ENCODE measurements at regions not wholly inside any gene's neighbourhood (a gene's known extent, or its start where the extent isn't known, plus 50 kb on each side); places are given as distances from the start of the nearest gene placed in this dataset.

DNA sequence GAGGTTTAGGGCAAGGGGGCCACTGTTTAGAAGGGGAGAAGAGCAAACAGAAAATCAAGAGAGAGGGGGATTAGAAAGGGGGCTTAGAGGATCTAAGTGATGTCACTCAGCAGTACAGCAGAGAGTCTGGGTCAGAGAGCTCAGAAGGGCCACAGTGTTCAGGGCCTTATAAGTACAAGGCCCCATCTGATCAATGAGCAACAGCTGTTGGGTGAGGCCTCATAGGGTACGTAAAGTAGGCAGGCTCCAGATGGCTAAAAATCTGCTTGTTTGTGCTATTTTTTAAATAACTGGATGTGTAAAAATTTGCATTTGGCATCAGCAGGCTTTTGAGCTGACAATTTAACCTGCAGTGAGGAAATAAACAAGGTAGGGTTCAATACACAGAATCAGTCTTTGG lies 149.8 kb downstream of the SH3BGRL2 start:
- H3K9me3 Mint-ChIP-seq: no peaks in the 10 kb centered on the region
- DNase-seq: no peak
- H3K4me1 Mint-ChIP-seq: peaks cover 12% of the 10 kb centered on the region
- no peaks in the 10 kb centered on the region for H3K36me3 Mint-ChIP-seq (ENCODE audit: low read depth)
- ChIA-PET POLR2A (no interaction called here), CTCF (interaction anchor here (1.0 to 1.2 kb wide), 2 partner anchors 33 to 88 kb away, joined by 3 to 4 read pairs; no protein-coding TSS in a partner anchor)
- no peak overlapping the region for H3K4me3 Mint-ChIP-seq
- H3K27me3 Mint-ChIP-seq: peaks cover 11% of the 10 kb centered on the region
- H3K27ac Mint-ChIP-seq: no peak overlapping the region

DNA sequence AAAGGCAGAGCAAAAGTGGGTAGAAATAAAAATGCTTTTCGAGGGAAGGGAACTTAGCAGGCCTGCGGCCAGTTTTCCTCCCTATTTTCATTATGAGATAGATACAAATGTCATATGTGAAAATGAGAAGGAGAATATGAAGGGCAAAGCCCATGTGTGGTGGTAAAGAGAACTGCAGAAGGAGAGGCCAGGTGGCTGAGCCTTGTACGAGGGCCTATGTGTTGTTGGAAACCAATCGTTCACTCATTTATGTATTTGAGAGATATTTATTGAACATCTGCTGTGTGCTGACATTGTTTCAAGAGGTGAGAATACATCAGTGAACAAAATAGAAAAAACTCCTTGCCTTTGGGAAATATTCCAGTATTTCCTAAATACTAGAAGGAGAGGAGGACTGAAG lies 147.7 kb downstream of the SH3BGRL2 start:
- Mint-ChIP-seq H3K27ac (no peak overlapping the region), H3K4me1 (peaks cover 12% of the 10 kb centered on the region), H3K36me3 (ENCODE audit: low read depth) (no peaks in the 10 kb centered on the region), H3K27me3 (peaks cover 2% of the 10 kb centered on the region), H3K4me3 (no peak overlapping the region), H3K9me3 (no peaks in the 10 kb centered on the region)
- no peak for DNase-seq
- ChIA-PET POLR2A (no interaction called here), CTCF (interaction anchor here (0.6 to 6.7 kb wide), 11 partner anchors 8 to 316 kb away, joined by 3 to 54 read pairs (median 5); no protein-coding TSS in a partner anchor)

DNA sequence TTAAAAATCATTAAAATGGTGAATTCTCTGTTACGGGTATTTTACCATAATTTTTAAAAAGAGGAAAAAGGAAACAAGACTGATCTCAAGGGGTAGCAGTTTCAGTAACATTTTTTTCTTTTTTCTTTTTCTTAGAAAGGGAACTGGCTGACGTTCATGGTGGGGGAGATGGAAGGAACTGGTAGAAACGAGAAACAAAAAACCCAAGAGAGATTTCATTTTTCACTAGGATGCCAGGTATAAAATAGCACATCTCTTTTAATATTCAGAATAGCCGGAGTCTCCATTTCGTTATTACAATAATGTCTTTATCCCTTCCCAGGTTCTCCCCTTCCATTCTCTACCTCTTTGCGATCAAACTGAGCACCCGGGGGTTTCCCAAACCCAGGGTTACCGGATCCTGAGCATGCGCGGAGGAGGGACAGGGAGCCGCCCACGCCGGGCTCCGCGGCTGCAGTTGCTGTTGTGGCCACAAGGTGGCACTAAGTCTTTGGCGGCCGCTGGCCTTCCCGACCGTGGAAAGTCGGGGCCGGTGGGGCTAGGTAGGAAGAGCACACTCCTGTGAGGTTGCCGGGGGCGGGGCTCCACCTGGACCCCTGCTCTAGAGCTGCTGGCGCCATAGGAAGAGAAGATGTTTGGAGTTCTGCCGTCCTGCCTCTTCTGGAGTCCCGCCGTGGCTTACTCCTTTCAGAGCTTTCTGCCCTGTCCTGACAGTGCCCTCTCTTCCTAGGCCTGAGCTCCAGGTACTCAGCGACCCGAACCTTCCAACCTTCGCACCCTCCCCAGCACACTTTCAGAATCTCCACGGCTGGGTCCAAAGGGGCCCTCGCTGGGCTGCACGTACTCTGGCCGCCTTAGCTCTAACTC lies 146.8 kb downstream of the SH3BGRL2 start:
- Mint-ChIP-seq H3K4me3 (peak overlapping the region; percentile 63), H3K9me3 (no peaks in the 10 kb centered on the region), H3K36me3 (ENCODE audit: low read depth) (no peaks in the 10 kb centered on the region), H3K4me1 (peaks cover 12% of the 10 kb centered on the region), H3K27me3 (no peaks in the 10 kb centered on the region), H3K27ac (no peak overlapping the region)
- CTCF ChIA-PET: interaction anchor here (0.6 to 6.7 kb wide), 11 partner anchors 9 to 317 kb away, joined by 3 to 54 read pairs (median 5); no protein-coding TSS in a partner anchor
- POLR2A ChIA-PET: no interaction called here
- peak; percentile 82 for DNase-seq

DNA sequence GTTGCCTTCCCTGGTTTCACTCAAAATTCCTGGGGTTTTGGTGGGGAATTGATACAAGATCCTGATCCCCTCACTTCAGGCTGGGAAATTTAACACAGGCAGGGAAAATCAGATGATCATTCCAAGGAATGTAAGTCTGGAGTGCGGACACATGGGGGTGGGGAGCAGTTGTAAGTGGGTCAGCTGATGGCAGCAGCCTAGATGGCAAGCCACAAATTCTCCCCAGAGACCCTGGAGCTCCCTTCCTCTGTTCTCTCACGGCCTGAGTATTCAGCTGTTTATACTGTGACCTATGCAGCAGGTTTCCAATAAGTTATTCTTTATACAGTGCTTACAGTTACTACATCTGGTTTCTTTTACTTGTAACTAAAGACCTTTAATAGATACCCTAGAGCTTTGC lies 144.9 kb downstream of the SH3BGRL2 start:
- H3K4me1 Mint-ChIP-seq: peaks cover 12% of the 10 kb centered on the region
- H3K4me3 Mint-ChIP-seq: no peak overlapping the region
- no peak overlapping the region for H3K27ac Mint-ChIP-seq
- ChIA-PET CTCF (interaction anchor here (6.7 kb wide), 1 partner anchor 93 kb away, joined by 54 read pairs; no protein-coding TSS in a partner anchor), POLR2A (no interaction called here)
- no peaks in the 10 kb centered on the region for H3K9me3 Mint-ChIP-seq
- no peaks in the 10 kb centered on the region for H3K27me3 Mint-ChIP-seq
- no peak for DNase-seq
- no peaks in the 10 kb centered on the region for H3K36me3 Mint-ChIP-seq (ENCODE audit: low read depth)

DNA sequence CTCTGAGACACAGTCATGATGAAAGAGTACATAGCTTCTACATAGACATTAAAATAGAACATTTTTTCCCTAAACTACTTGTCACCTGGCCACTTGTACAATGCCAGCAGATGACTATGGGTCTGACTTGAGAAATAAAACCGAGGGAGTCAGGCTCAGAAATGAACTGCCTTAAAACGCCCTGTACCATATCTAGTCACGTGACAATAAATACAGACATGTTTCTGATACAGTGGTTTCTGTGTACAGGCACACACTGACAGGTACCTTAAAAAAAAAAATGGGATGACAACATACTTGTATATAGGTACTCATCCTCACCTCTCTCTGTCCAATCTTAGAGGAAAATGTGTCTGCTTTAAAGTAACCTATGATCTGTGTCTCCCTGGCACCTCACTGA lies 144.1 kb downstream of the SH3BGRL2 start:
- H3K4me3 Mint-ChIP-seq: no peak overlapping the region
- H3K27me3 Mint-ChIP-seq: no peaks in the 10 kb centered on the region
- peaks cover 12% of the 10 kb centered on the region for H3K4me1 Mint-ChIP-seq
- no peaks in the 10 kb centered on the region for H3K9me3 Mint-ChIP-seq
- POLR2A ChIA-PET: no interaction called here
- no peak for DNase-seq
- CTCF ChIA-PET: interaction anchor here (6.7 kb wide), 1 partner anchor 94 kb away, joined by 54 read pairs; no protein-coding TSS in a partner anchor
- H3K27ac Mint-ChIP-seq: no peak overlapping the region
- H3K36me3 Mint-ChIP-seq (ENCODE audit: low read depth): no peaks in the 10 kb centered on the region

DNA sequence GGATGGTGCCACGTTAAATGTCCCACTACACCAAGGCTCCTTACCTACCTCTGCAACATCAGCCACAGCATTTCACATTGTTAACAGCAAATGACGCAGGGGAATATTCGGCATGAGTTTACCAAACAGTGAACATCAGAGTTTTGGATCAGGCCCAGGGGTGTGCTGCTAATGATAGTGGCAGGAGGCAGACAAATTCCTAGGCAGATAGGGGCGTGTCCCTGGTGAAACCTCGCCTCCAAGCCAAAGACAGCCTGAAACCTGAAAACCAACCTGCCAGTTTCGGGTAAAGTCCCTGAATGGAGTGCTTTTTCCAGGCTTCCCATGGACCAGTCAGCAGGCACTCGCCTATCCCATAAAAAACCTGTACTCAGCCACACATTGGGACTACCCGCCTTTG lies 133.6 kb downstream of the SH3BGRL2 start:
- peaks cover 3% of the 10 kb centered on the region for H3K9me3 Mint-ChIP-seq
- POLR2A ChIA-PET: no interaction called here
- DNase-seq: no peak
- no peak overlapping the region for H3K4me3 Mint-ChIP-seq
- no peaks in the 10 kb centered on the region for H3K4me1 Mint-ChIP-seq
- peaks cover 10% of the 10 kb centered on the region for H3K27me3 Mint-ChIP-seq
- H3K36me3 Mint-ChIP-seq (ENCODE audit: low read depth): no peaks in the 10 kb centered on the region
- CTCF ChIA-PET: no interaction called here
- no peak overlapping the region for H3K27ac Mint-ChIP-seq

DNA sequence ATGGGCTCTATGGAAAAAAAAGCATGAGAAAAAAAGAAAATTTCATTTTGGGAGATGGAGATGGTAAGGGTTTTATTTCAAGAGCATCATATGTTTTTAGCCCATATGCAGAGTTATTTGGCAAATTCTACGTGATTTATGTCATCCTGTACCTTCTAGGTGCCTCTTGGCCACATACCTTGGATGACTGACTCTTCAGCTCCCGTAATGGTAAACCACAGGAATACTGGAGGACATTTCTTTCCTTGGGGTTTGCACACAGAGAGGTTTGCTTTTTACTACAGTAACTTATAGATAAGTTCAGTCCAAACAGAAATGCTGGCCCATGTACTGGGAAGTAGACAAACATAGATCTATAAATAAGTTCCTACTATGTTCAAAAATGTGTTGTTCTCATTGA lies 132.2 kb downstream of the SH3BGRL2 start:
- no peak for DNase-seq
- ChIA-PET POLR2A (no interaction called here), CTCF (interaction anchor here (1.6 kb wide), 1 partner anchor 15 kb away, joined by 7 read pairs; no protein-coding TSS in a partner anchor)
- Mint-ChIP-seq H3K9me3 (no peaks in the 10 kb centered on the region), H3K4me1 (no peaks in the 10 kb centered on the region), H3K27me3 (peaks cover 17% of the 10 kb centered on the region), H3K4me3 (no peak overlapping the region), H3K27ac (no peak overlapping the region), H3K36me3 (ENCODE audit: low read depth) (no peaks in the 10 kb centered on the region)

DNA sequence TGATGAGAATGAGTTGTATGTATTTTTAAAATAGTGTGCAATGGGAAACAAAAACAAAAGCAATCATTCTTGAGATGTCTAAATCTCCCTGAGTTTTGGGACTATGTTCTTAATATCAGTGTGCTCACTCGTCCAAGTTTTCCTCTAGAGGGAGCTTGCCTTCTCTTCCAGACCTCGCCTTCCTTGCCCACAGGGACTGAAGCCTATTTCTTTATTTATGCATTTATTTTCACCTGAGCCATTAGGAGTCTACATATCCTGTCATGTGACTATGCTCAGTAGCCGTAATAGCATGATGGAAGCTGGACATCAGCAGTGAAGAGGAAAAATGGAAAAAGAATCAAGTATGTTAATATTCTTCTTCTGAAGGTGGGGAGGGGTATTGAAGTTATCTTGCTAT lies 131.2 kb downstream of the SH3BGRL2 start:
- DNase-seq: no peak
- ChIA-PET POLR2A (no interaction called here), CTCF (interaction anchor here (1.6 kb wide), 1 partner anchor 16 kb away, joined by 7 read pairs; no protein-coding TSS in a partner anchor)
- Mint-ChIP-seq H3K9me3 (no peaks in the 10 kb centered on the region), H3K36me3 (ENCODE audit: low read depth) (no peaks in the 10 kb centered on the region), H3K27me3 (peaks cover 15% of the 10 kb centered on the region), H3K4me3 (no peak overlapping the region), H3K4me1 (no peaks in the 10 kb centered on the region), H3K27ac (no peak overlapping the region)

DNA sequence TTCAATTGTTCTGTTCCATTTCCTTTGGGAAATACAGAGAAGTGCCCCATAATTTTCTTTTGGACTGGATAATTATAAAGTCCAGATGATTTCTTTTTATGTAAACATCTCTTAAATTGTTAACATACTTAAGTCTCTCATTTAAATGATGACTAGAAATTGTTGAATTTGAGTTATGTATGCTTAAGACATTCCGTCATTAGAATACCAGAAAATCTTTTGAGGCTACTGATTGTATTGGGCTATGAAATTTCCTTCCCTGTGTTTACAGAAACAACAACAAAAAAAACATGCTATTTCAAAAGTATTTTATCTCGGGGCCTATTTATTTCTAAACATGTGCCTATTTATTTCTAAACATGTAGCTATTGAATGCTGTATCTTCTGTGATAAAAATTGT lies 125.4 kb downstream of the SH3BGRL2 start:
- CTCF ChIA-PET: no interaction called here
- Mint-ChIP-seq H3K27me3 (peaks cover 17% of the 10 kb centered on the region), H3K9me3 (no peaks in the 10 kb centered on the region), H3K4me1 (no peaks in the 10 kb centered on the region), H3K27ac (no peak overlapping the region), H3K36me3 (ENCODE audit: low read depth) (no peaks in the 10 kb centered on the region), H3K4me3 (no peak overlapping the region)
- POLR2A ChIA-PET: no interaction called here
- DNase-seq: no peak

DNA sequence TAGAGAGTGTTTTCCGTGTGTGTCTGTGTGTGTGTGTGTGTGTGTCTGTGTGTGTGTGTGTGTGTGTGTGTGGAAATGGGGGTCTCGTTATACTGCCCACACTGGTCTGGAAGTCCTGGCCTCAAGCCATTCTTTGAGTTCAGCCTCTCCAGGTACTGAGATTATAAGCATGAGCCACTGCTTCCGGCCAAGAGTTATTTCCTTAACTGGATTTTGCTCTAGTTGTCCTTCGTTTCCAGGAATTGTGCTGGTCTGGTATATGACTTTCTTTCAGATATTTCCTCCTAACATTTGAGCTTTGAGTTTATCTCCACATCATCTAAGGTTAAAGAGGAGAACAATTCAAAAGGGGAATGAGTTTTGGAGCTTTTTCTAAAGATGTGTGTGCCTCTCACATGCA lies 124.8 kb downstream of the SH3BGRL2 start:
- no peaks in the 10 kb centered on the region for H3K36me3 Mint-ChIP-seq (ENCODE audit: low read depth)
- POLR2A ChIA-PET: no interaction called here
- no peaks in the 10 kb centered on the region for H3K4me1 Mint-ChIP-seq
- no peak overlapping the region for H3K27ac Mint-ChIP-seq
- no peaks in the 10 kb centered on the region for H3K9me3 Mint-ChIP-seq
- no peak overlapping the region for H3K4me3 Mint-ChIP-seq
- peaks cover 19% of the 10 kb centered on the region for H3K27me3 Mint-ChIP-seq
- CTCF ChIA-PET: no interaction called here
- no peak for DNase-seq

Data from activated CD4-positive, alpha-beta memory T cell treated with anti-CD3 and anti-CD28 coated beads, Interleukin-2, amount 10 ng/mL, durations not matched to agents 7 days and 5 days (primary cell).